Vagina (tissue), 2 donors: ENCODE measurements at regions not wholly inside any gene's neighbourhood (a gene's known extent, or its start where the extent isn't known, plus 50 kb on each side); places are given as distances from the start of the nearest gene placed in this dataset.

Source experiments
- DNase-seq, 2 donors: peaks; one replicate each; pipeline ENCODE4 v3.0.0-alpha.2; 2017; ENCODE audit errors: extremely low spot score in 2 of 2
- H3K27ac ChIP-seq: fragments of 200-600 bp; sonication (generic); one replicate; pipeline ENCODE4 v1.5.1; 2019
- H3K27me3 ChIP-seq: fragments of 200-600 bp; sonication (generic); one replicate; pipeline ENCODE4 v1.5.1; 2019
- H3K36me3 ChIP-seq, 2 donors: fragments of 200-600 bp; sonication (generic); one replicate each; pipeline ENCODE4 v1.5.1; 2017 to 2019
- H3K4me1 ChIP-seq: fragments of 200-600 bp; sonication (generic); one replicate; pipeline ENCODE4 v1.5.1; 2019
- H3K4me3 ChIP-seq, 2 donors: fragments of 200-600 bp; sonication (generic); 1 replicate in 1 of 2; 2 replicates in 1 of 2; pipeline ENCODE4 v1.5.1; 2016 to 2019
- H3K9me3 ChIP-seq: fragments of 200-600 bp; sonication (generic); one replicate; pipeline ENCODE4 v1.5.1; 2019
- CTCF ChIP-seq, 3 experiments: fragments of 450-650 bp in 2 of 3; fragments of 200-600 bp in 1 of 3; sonication (generic) in 1 of 3; IDR thresholded peaks; one replicate each; pipeline ENCODE4 v1.5.1; 2017 to 2019; ENCODE audit warnings: antibody characterized with exemption in 3 of 3, mild to moderate bottlenecking in 2 of 3, moderate library complexity in 2 of 3
- POLR2A ChIP-seq, 2 donors: fragments of 450-650 bp; IDR thresholded peaks; one replicate each; pipeline ENCODE4 v1.6.1; 2017; ENCODE audit warnings: antibody characterized with exemption in 2 of 2, mild to moderate bottlenecking in 2 of 2, moderate library complexity in 2 of 2
- POLR2AphosphoS5 ChIP-seq, 2 donors: sonication (generic); formaldehyde crosslinking; IDR thresholded peaks; one replicate each; pipeline ENCODE4 v1.9.0; 2017; ENCODE audit warnings: antibody characterized with exemption in 2 of 2, mild to moderate bottlenecking in 2 of 2, low read depth in 1 of 2; ENCODE audit not compliant: insufficient read depth in 1 of 2
- intact Hi-C: fragments of 100-400 bp; cut with DNase I; formaldehyde crosslinking; loops from one replicate; pipeline ENCODE4 v1.15.1; 2023

GRCh38 chr11:70650075-70650909 lies 252.0 kb downstream of the CTTN start:
- no peak overlapping the region for H3K27ac ChIP-seq
- no peak for DNase-seq
- no peaks in the 10 kb centered on the region for H3K27me3 ChIP-seq
- no peaks in the 10 kb centered on the region for H3K4me1 ChIP-seq
- no peak for TF ChIP-seq POLR2AphosphoS5 (IDR thresholded peaks at IDR 0.05; ENCODE audit: insufficient read depth in 1 of 2, low read depth in 1 of 2)
- no peak for TF ChIP-seq POLR2A (IDR thresholded peaks at IDR 0.05)
- TF ChIP-seq CTCF (IDR thresholded peaks at IDR 0.05) = no peak
- no peaks in the 10 kb centered on the region for H3K36me3 ChIP-seq
- intact Hi-C loops = no loop called here
- no peak overlapping the region for H3K4me3 ChIP-seq
- no peaks in the 10 kb centered on the region for H3K9me3 ChIP-seq

- no peak overlapping the region for H3K4me3 ChIP-seq
- H3K9me3 ChIP-seq = no peaks in the 10 kb centered on the region
- H3K27me3 ChIP-seq = no peaks in the 10 kb centered on the region
- H3K4me1 ChIP-seq = no peaks in the 10 kb centered on the region
- H3K27ac ChIP-seq = no peak overlapping the region
- DNase-seq = no peak
- intact Hi-C loops = no loop called here
- TF ChIP-seq POLR2AphosphoS5 (IDR thresholded peaks at IDR 0.05; ENCODE audit: insufficient read depth in 1 of 2, low read depth in 1 of 2) = no peak
- TF ChIP-seq POLR2A (IDR thresholded peaks at IDR 0.05) = no peak
- TF ChIP-seq CTCF (IDR thresholded peaks at IDR 0.05) = no peak
- H3K36me3 ChIP-seq = no peaks in the 10 kb centered on the region
These were observed 252.7 kb downstream of the CTTN start for GRCh38 chr11:70651031-70651430.

GRCh38 chr11:70654016-70654415 lies 255.7 kb downstream of the CTTN start:
- Histone ChIP-seq H3K27me3 (no peaks in the 10 kb centered on the region), H3K36me3 (no peaks in the 10 kb centered on the region), H3K27ac (no peak overlapping the region), H3K9me3 (no peaks in the 10 kb centered on the region), H3K4me3 (no peak overlapping the region), H3K4me1 (no peaks in the 10 kb centered on the region)
- no peak for TF ChIP-seq POLR2A (IDR thresholded peaks at IDR 0.05)
- no peak for TF ChIP-seq POLR2AphosphoS5 (IDR thresholded peaks at IDR 0.05; ENCODE audit: insufficient read depth in 1 of 2, low read depth in 1 of 2)
- TF ChIP-seq CTCF (IDR thresholded peaks at IDR 0.05) = no peak
- intact Hi-C loops = no loop called here
- no peak for DNase-seq

GRCh38 chr11:70655816-70656215 lies 257.5 kb downstream of the CTTN start:
- H3K27me3 ChIP-seq = no peaks in the 10 kb centered on the region
- no peaks in the 10 kb centered on the region for H3K36me3 ChIP-seq
- TF ChIP-seq POLR2AphosphoS5 (IDR thresholded peaks at IDR 0.05; ENCODE audit: insufficient read depth in 1 of 2, low read depth in 1 of 2) (no peak), POLR2A (IDR thresholded peaks at IDR 0.05) (no peak), CTCF (IDR thresholded peaks at IDR 0.05) (no peak)
- no peak overlapping the region for H3K27ac ChIP-seq
- H3K4me3 ChIP-seq = no peak overlapping the region
- DNase-seq = no peak
- no peaks in the 10 kb centered on the region for H3K9me3 ChIP-seq
- intact Hi-C loops = no loop called here
- H3K4me1 ChIP-seq = no peaks in the 10 kb centered on the region

- H3K4me1 ChIP-seq = no peaks in the 10 kb centered on the region
- no peak overlapping the region for H3K27ac ChIP-seq
- H3K36me3 ChIP-seq = no peaks in the 10 kb centered on the region
- H3K4me3 ChIP-seq = no peak overlapping the region
- TF ChIP-seq POLR2A (IDR thresholded peaks at IDR 0.05) (no peak), POLR2AphosphoS5 (IDR thresholded peaks at IDR 0.05; ENCODE audit: insufficient read depth in 1 of 2, low read depth in 1 of 2) (no peak), CTCF (IDR thresholded peaks at IDR 0.05) (no peak)
- DNase-seq = no peak
- H3K9me3 ChIP-seq = no peaks in the 10 kb centered on the region
- intact Hi-C loops = no loop called here
- no peaks in the 10 kb centered on the region for H3K27me3 ChIP-seq
These were observed 257.9 kb downstream of the CTTN start for GRCh38 chr11:70656252-70656651.
